OCI-LY3 (cell line): ENCODE measurements at regions not wholly inside any gene's neighbourhood (a gene's known extent, or its start where the extent isn't known, plus 50 kb on each side); places are given as distances from the start of the nearest gene placed in this dataset.

Experiments used
- H2AFZ ChIP-seq: fragments of 200-600, 300-600 bp; shearing (Covaris generic); 2 replicates; pipeline ENCODE4 v1.6.0; 2014; ENCODE audit warnings: antibody characterized with exemption, low read depth, low read length
- H3K27ac ChIP-seq: fragments of 200-600, 300-600 bp; sonication (generic); 2 replicates; pipeline ENCODE4 v1.5.1; 2014; ENCODE audit warnings: mild to moderate bottlenecking, low read length, moderate library complexity, mixed read lengths
- H3K27me3 ChIP-seq: fragments of 200-600, 300-600 bp; sonication (generic); 2 replicates; pipeline ENCODE4 v1.6.1; 2014; ENCODE audit warnings: low read depth, low read length, mixed read lengths
- H3K36me3 ChIP-seq: fragments of 200-600, 300-600 bp; sonication (generic); replicated peaks from 2 replicates; pipeline ENCODE3; 2014; ENCODE audit warnings: low read depth, low read length, mixed read lengths
- H3K4me1 ChIP-seq: fragments of 300-600, 200-600 bp; sonication (generic); 2 replicates; pipeline ENCODE4 v1.6.1; 2014; ENCODE audit warnings: low read length, mixed read lengths
- H3K4me2 ChIP-seq: fragments of 200-600, 300-600 bp; sonication (generic); 2 replicates; pipeline ENCODE4 v1.6.1; 2014; ENCODE audit warnings: low read length, mixed read lengths
- H3K4me3 ChIP-seq: fragments of 300-600, 200-600 bp; sonication (generic); 2 replicates; pipeline ENCODE4 v1.5.1; 2014; ENCODE audit warnings: antibody characterized with exemption, mild to moderate bottlenecking, low read length, moderate library complexity
- H3K79me2 ChIP-seq: fragments of 300-600, 200-600 bp; shearing (Covaris generic); 2 replicates; pipeline ENCODE4 v1.6.1; 2014; ENCODE audit warnings: mild to moderate bottlenecking, low read length, mixed read lengths
- H3K9ac ChIP-seq: fragments of 300-600, 200-600 bp; shearing (Covaris generic); 2 replicates; pipeline ENCODE4 v1.6.0; 2014; ENCODE audit warnings: mild to moderate bottlenecking, low read length, moderate library complexity
- H3K9me3 ChIP-seq: fragments of 200-600, 300-600 bp; shearing (Covaris generic); 2 replicates; pipeline ENCODE4 v1.6.1; 2014; ENCODE audit warnings: low read length, mixed read lengths; ENCODE audit not compliant: insufficient read depth
- H4K20me1 ChIP-seq: fragments of 200-600, 300-600 bp; sonication (generic); 2 replicates; pipeline ENCODE4 v1.6.1; 2016; ENCODE audit warnings: low read length, mixed read lengths; ENCODE audit not compliant: insufficient read depth
- EZH2phosphoT487 ChIP-seq: fragments of 200-600 bp; shearing (Covaris generic); IDR thresholded peaks from 2 replicates; pipeline ENCODE4 v1.6.1; 2018; ENCODE audit warnings: antibody characterized with exemption, mixed run types, low read depth
- TF ChIP-seq, protein P1 (sequence below): fragments of 200-600, 300-600 bp; sonication (generic); IDR thresholded peaks from 2 replicates; pipeline ENCODE4 v1.5.1; 2014; ENCODE audit warnings: antibody characterized with exemption, low read length, low read depth

DNA sequence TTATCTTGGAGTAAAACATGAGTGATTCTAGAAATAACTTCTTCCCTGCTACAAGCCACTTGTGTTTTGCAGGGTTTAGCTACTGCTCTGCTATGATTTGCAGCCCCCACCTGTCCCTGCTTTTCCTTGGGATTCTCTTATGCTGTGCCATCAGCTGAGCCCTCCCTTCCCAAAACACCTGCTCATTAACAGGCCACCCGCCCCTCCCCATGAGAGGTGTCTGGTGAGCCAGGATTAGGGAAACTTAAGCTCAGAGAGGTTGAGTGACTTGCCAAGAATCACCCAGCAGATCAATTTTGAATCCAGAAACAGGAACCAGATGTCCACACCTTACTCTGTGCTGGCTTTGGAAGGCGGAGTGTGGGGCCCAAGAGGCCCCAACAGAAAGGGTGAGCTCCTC is 111.7 kb upstream of the CXCL14 start:
- no peak for TF ChIP-seq EZH2phosphoT487
- TF ChIP-seq, protein P1, sequence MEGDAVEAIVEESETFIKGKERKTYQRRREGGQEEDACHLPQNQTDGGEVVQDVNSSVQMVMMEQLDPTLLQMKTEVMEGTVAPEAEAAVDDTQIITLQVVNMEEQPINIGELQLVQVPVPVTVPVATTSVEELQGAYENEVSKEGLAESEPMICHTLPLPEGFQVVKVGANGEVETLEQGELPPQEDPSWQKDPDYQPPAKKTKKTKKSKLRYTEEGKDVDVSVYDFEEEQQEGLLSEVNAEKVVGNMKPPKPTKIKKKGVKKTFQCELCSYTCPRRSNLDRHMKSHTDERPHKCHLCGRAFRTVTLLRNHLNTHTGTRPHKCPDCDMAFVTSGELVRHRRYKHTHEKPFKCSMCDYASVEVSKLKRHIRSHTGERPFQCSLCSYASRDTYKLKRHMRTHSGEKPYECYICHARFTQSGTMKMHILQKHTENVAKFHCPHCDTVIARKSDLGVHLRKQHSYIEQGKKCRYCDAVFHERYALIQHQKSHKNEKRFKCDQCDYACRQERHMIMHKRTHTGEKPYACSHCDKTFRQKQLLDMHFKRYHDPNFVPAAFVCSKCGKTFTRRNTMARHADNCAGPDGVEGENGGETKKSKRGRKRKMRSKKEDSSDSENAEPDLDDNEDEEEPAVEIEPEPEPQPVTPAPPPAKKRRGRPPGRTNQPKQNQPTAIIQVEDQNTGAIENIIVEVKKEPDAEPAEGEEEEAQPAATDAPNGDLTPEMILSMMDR: no peak
- Histone ChIP-seq H2AFZ (no peak overlapping the region), H3K27ac (no peak overlapping the region), H3K9ac (no peak overlapping the region), H3K4me2 (no peak overlapping the region), H3K4me1 (no peaks in the 10 kb centered on the region), H3K4me3 (no peak overlapping the region), H3K36me3 (no peaks in the 10 kb centered on the region), H3K79me2 (no peaks in the 10 kb centered on the region), H3K27me3 (peaks cover 8% of the 10 kb centered on the region; the same call in 1 of the 2 replicates), H3K9me3 (no peaks in the 10 kb centered on the region), H4K20me1 (no peaks in the 10 kb centered on the region)

DNA sequence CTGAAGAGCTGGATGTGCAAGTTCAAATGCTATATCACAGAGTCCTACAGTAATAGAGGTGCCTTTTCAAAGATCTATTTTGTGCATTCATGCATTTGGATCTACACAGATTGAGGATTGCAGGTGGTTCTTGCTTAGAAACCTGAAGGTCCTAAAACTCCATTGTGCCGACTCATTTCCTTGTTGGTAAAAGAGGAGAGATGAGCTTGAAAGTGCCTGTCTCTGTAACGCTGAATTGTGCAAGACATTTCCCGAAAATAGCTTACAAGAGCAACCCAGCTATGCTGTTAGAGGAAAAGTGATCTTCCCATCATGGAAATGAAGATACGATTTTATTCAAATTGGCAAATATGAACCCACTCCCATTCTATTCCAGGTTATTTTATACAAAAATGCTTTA is 110.7 kb upstream of the CXCL14 start:
- TF ChIP-seq EZH2phosphoT487: no peak
- TF ChIP-seq, protein P1: no peak
- Histone ChIP-seq H3K27ac (no peak overlapping the region), H3K9ac (no peak overlapping the region), H3K36me3 (no peaks in the 10 kb centered on the region), H3K4me1 (no peaks in the 10 kb centered on the region), H3K4me3 (no peak overlapping the region), H2AFZ (no peak overlapping the region), H3K27me3 (peaks cover 8% of the 10 kb centered on the region; the same call in 1 of the 2 replicates), H3K9me3 (no peaks in the 10 kb centered on the region), H4K20me1 (no peaks in the 10 kb centered on the region), H3K4me2 (no peak overlapping the region), H3K79me2 (no peaks in the 10 kb centered on the region)

DNA sequence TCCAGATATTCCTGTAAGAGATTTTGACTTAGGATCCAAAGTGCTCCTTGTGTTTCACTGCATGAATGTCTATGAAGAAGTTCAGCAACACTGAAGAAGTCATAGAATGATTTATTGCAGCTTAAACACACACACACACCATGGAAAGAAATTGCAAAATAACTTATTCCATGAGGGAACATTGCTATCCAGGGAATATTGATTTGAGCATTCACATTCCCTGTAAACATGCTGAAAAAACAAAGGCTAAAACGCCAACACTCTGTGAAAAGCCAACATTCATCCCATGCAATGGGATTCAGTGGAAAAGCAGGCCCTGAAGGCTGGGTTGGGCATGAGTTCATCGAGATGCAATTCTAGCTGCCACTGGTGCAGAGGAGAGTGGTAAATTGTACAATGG is 109.6 kb upstream of the CXCL14 start:
- H3K79me2 ChIP-seq: no peaks in the 10 kb centered on the region
- no peak overlapping the region for H3K9ac ChIP-seq
- H3K36me3 ChIP-seq: no peaks in the 10 kb centered on the region
- H3K27me3 ChIP-seq: peaks cover 8% of the 10 kb centered on the region; the same call in 1 of the 2 replicates
- TF ChIP-seq EZH2phosphoT487: no peak
- TF ChIP-seq, protein P1: no peak
- no peak overlapping the region for H3K27ac ChIP-seq
- no peaks in the 10 kb centered on the region for H4K20me1 ChIP-seq
- no peaks in the 10 kb centered on the region for H3K4me1 ChIP-seq
- H3K4me2 ChIP-seq: no peak overlapping the region
- no peaks in the 10 kb centered on the region for H3K9me3 ChIP-seq
- H2AFZ ChIP-seq: no peak overlapping the region
- no peak overlapping the region for H3K4me3 ChIP-seq

DNA sequence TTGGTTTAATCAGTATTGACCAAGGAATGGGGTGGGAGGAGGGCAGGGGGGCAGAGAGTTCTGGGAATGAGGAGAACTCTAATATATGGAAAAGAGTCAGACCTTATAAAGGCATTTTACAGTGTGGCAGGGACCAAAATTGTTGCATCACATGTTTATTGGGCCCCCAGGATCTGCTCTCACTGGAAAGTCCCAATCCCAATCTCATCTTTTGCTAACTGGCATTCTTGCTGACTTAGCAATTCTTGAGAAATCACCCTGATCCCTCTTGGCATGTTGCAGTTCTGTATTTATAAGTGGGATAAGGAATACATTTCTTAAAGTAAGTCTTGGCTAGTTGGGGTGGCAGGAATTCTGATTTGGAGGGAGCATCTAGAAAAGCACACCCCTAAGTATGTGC is 104.4 kb upstream of the CXCL14 start:
- no peak overlapping the region for H3K4me2 ChIP-seq
- no peaks in the 10 kb centered on the region for H3K27me3 ChIP-seq
- H3K4me1 ChIP-seq: no peaks in the 10 kb centered on the region
- no peak overlapping the region for H3K27ac ChIP-seq
- H3K36me3 ChIP-seq: no peaks in the 10 kb centered on the region
- TF ChIP-seq, protein P1: no peak
- TF ChIP-seq EZH2phosphoT487: no peak
- H2AFZ ChIP-seq: no peak overlapping the region
- no peaks in the 10 kb centered on the region for H3K79me2 ChIP-seq
- H3K4me3 ChIP-seq: no peak overlapping the region
- no peaks in the 10 kb centered on the region for H3K9me3 ChIP-seq
- H3K9ac ChIP-seq: no peak overlapping the region
- no peaks in the 10 kb centered on the region for H4K20me1 ChIP-seq
